Activated T-cell treated with anti-CD3 and anti-CD28 coated beads, Interleukin-2, amount 50 U/mL, for 72 hours (primary cell): ENCODE measurements at regions not wholly inside any gene's neighbourhood (a gene's known extent, or its start where the extent isn't known, plus 50 kb on each side); places are given as distances from the start of the nearest gene placed in this dataset.
A peak's percentile ranks its signal among the peaks of the same experiment; 100 is the strongest.

Source experiments
- ATAC-seq, 2 donors: fragments of 150-1000 bp; cut with Tn5 transposase; replicated peaks in 1 of 2; 2 replicates each; pipeline ENCODE4 v1.10.0; 2021; ENCODE audit warnings: moderate library complexity in 2 of 2, mild to moderate bottlenecking in 1 of 2
- DNase-seq, 2 donors: peaks; one replicate each; pipeline ENCODE4 v3.0.0; 2021 to 2022; ENCODE audit warnings: mixed read lengths in 1 of 2
- H3K27ac Mint-ChIP-seq: one replicate; pipeline ENCODE4 v1.8.0; 2022; ENCODE audit warnings: mild to moderate bottlenecking, moderate library complexity, mixed read lengths
- H3K27me3 Mint-ChIP-seq: one replicate; pipeline ENCODE4 v1.8.0; 2022; ENCODE audit warnings: low read depth, mixed read lengths
- H3K36me3 Mint-ChIP-seq, 2 donors: one replicate each; pipeline ENCODE4 v1.8.0; 2022; ENCODE audit warnings: mixed read lengths in 2 of 2, mild to moderate bottlenecking in 1 of 2; ENCODE audit not compliant: insufficient read depth in 2 of 2
- H3K4me1 Mint-ChIP-seq: one replicate; pipeline ENCODE4 v1.8.0; 2022; ENCODE audit warnings: low read depth, mixed read lengths
- H3K4me3 Mint-ChIP-seq, 2 donors: one replicate each; pipeline ENCODE4 v1.8.0; 2022; ENCODE audit warnings: mild to moderate bottlenecking in 2 of 2, mixed read lengths in 2 of 2, moderate library complexity in 2 of 2
- H3K9me3 Mint-ChIP-seq, 2 donors: one replicate each; pipeline ENCODE4 v1.8.0; 2022; ENCODE audit warnings: mixed read lengths in 2 of 2

DNA sequence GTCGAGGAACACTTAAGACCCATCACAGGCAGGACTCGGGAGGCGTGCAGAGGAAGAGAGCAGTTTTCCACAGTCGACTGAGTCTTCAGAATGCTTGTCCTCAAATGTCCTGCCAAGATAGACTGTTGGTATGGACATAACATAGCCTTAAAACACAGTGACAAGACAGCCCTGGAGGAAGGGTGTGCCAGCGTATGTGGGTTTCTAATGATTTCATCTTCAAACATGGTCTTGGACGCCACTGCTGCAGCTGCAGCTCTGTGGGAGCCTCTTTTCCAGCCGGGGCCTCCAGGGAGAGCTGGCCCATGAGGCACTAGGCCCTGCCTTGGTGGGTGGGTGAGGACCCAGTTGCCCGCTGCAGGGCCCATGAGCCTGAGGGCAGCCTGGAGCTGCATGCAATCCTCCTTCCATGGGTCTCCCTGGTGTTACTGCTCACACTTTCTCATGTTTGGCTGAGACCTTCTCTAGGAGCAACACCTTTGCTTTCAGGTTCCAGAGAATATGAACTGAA is 198.6 kb downstream of the KLF13 start:
- Mint-ChIP-seq H3K27ac (no peak overlapping the region), H3K9me3 (no peaks in the 10 kb centered on the region), H3K4me1 (no peaks in the 10 kb centered on the region), H3K27me3 (peaks cover 8% of the 10 kb centered on the region), H3K36me3 (no peaks in the 10 kb centered on the region), H3K4me3 (no peak overlapping the region)
- DNase-seq (no peak), ATAC-seq (no peak)

DNA sequence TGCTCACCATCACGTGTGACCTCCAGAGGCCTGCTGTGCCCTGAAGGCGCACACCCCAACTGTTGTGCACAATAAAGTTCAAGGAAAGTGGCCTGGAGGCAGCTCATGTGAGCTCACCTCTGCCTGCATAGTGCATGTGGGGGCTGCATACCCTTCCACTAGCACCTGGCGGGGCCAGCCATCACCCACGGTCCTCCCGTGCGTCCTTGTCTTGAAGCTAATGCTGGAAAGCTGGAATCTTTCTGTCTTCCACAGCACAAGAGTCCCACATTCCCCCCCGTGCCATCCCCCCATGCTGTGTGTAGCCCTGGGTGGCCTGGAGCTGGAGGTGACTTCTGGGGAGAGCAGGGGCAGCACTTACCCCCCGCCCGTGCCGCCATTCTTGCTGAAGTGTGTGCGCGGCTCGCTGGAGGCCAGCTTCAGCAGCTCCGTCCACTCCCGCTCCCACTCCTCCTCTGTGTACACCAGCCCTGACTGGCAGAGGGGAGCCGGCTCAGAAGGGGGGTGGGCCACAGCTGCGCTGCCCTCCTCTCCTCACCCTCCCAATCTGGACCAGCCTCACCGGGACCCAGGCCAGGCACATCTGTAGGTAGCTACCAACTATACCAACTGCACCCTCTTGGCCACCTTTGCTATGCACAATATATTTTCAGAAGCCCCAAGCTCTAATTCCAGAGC is 199.5 kb downstream of the KLF13 start:
- no peaks in the 10 kb centered on the region for H3K36me3 Mint-ChIP-seq
- H3K4me3 Mint-ChIP-seq = no peak overlapping the region
- no peak for DNase-seq
- peaks cover 12% of the 10 kb centered on the region for H3K27me3 Mint-ChIP-seq
- no peaks in the 10 kb centered on the region for H3K9me3 Mint-ChIP-seq
- H3K4me1 Mint-ChIP-seq = no peaks in the 10 kb centered on the region
- no peak overlapping the region for H3K27ac Mint-ChIP-seq
- no peak for ATAC-seq

DNA sequence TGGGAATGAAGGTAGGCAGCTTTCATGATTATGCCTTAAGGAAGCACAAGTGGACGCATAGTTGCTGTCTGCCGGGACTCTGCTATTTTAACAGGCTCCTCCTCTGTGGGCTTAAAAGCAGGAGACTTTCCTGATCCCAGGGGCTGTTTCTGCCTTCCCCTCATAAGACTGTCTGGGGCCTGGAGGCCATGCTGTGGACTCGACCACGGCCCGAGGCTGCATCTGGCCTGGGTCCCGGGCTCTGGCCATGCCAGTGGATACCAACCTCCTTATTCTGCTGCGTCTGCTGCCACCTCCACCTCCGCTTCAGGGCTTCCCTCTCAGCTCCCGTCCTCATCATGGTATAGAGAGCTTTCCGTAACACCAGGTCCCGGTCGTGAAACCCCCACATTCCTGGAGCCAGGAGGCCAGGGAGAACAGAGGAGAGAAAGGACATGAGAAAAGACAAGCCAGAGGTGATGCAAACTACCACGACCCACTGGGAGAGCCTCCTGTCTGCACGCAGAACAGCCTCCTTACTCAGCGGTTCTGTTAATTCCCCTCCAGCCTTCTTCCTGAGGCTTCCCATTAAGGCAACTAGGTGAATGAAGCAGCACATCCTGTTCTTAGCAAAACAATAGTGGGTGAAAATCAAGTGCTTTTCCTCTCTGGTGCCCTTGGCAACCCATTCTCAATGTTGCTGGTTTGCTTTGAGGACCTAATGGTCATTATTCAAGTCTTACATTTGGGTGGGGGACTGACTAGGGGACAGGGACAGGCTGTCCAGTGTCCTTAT is 200.5 kb downstream of the KLF13 start:
- Mint-ChIP-seq H3K4me1 (no peaks in the 10 kb centered on the region), H3K9me3 (no peaks in the 10 kb centered on the region), H3K27me3 (peaks cover 12% of the 10 kb centered on the region), H3K36me3 (no peaks in the 10 kb centered on the region), H3K27ac (no peak overlapping the region), H3K4me3 (no peak overlapping the region)
- DNase-seq = no peak
- no peak for ATAC-seq

DNA sequence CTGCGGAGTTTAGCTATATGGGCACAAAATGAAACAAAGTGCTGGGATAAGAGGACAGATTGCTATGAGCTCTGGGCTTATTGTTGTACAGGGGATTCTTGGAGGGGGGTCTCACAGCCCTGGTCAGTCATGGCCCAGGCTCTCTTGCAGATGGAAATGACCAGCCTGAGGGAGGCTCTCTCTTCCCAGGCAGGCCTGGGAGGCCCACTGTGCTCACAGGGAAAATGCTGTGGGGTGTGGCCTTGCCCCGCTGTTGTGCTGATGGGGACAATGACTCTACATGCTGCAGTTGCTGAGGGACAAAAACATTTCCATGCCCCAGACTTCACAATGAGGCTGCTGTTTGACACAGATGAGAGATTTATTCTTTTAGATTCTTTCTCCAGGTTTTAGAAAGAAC is 202.2 kb downstream of the KLF13 start:
- Mint-ChIP-seq H3K4me1 (no peaks in the 10 kb centered on the region), H3K4me3 (no peak overlapping the region), H3K9me3 (peaks cover 0 to under 1% of the 10 kb centered on the region in 2 donors), H3K36me3 (no peaks in the 10 kb centered on the region), H3K27ac (no peak overlapping the region), H3K27me3 (peaks cover 12% of the 10 kb centered on the region)
- ATAC-seq (no peak), DNase-seq (no peak)

DNA sequence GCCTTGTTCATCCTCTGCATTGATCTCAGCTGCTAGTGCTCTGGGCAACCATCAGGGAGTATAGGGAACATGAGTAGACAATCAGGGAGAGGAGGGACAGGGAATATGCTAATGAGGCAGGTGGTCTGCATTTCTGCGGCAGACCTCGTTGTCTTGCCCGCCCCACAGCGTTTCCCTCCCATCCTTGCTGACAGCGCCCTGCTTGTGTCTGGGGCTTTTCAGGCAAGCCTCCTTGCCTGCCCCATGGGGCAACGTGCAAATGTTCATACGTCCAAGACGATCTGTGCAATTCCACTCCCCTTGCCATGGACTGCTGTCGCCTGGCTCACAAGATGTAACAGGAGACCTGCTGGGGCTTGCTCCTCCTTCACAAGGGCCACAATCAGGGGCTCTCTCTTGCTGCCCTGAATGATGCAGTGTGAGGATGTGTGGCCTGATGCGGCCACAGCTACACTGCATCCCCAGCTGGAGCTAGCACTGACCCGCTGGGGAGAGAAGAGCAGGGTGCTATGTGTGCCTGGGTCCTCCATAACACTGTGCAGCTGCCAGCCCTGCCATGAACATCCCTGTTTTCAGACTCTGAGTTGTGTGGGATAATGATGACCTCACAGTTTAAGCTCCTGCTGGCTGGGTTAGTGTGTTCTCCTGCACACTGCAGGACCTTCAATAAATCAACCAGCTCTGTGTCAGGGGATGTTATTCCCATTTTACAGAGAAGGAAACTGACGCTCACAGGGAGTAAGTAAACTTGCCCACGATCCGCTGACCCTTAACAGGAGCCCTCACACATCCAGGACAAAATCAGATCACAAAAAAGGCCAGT is 211.3 kb downstream of the KLF13 start:
- Mint-ChIP-seq H3K4me3 (no peak overlapping the region), H3K27me3 (peaks cover 48% of the 10 kb centered on the region), H3K27ac (no peak overlapping the region), H3K9me3 (peaks cover 0 to 2% of the 10 kb centered on the region in 2 donors), H3K4me1 (no peaks in the 10 kb centered on the region), H3K36me3 (no peaks in the 10 kb centered on the region)
- no peak for DNase-seq
- ATAC-seq = no peak

DNA sequence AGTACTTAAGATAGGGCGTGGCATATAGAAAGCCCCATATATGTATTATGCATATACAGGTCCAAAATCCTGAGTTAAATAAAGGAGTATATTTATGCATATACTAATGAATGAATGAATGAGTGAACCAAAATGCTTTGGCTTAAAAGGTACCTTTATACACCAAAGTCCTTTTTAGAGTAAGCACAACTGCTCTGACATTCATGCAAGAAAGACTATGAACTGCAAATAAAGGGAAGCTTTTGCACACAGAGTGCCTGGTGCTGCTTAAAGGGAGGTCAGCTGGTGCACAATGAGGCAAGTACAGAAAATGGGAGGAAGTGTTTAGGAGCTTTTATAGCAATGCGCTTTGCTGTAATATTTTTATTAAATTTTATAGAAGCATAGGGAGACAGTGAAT is 214.0 kb downstream of the KLF13 start:
- no peak for ATAC-seq

DNA sequence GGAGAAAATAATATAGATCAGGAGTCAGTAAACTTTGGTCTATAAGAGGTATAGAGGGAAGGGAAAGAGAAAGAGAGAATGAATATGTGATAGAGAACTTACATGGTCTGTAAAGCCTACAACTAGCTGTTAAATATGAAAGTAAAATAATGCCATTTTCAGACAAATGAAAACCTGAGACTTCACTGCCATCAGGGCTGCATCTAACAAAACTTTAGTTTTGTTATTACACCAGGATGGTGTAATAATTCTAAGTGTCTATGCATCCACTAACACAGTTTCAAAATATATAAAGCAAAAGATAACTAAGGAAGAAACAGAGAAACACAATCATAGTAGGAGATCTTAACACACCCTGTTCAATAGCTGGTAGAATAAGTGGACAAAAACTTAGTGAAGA is 217.7 kb downstream of the KLF13 start:
- H3K9me3 Mint-ChIP-seq = no peaks in the 10 kb centered on the region
- no peak for DNase-seq
- no peak for ATAC-seq
- H3K4me1 Mint-ChIP-seq = peaks cover 10% of the 10 kb centered on the region
- H3K27me3 Mint-ChIP-seq = peaks cover 60% of the 10 kb centered on the region
- H3K27ac Mint-ChIP-seq = no peak overlapping the region
- no peaks in the 10 kb centered on the region for H3K36me3 Mint-ChIP-seq
- no peak overlapping the region for H3K4me3 Mint-ChIP-seq

More for the DNA sequence above, 214.0 kb downstream of the KLF13 start:
- Mint-ChIP-seq H3K9me3 (no peaks in the 10 kb centered on the region), H3K36me3 (no peaks in the 10 kb centered on the region), H3K27ac (no peak overlapping the region), H3K4me3 (no peak overlapping the region), H3K4me1 (peaks cover 4% of the 10 kb centered on the region), H3K27me3 (peaks cover 58% of the 10 kb centered on the region)
- no peak for DNase-seq

DNA sequence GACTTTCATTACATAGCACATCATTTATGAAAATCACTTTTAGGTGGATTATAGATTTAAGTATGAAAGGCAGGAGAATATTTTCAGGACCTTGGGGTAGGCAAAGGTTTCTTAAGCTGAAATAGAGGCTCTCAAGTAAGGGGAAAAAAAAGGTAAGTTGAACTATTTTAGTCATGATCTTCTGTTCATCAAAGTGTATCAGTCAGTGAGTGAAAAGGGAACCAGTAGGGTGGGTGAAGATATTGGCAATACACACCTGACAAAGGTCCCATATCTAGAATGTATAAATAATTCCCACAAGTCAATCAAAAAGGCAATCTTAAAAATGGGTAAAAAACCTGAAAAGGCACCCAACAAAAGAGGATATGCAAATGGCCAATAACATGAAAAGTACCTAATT is 218.6 kb downstream of the KLF13 start:
- ATAC-seq (no peak), DNase-seq (no peak)
- Mint-ChIP-seq H3K27me3 (peaks cover 58% of the 10 kb centered on the region), H3K4me1 (peaks cover 11% of the 10 kb centered on the region), H3K27ac (no peak overlapping the region), H3K4me3 (no peak overlapping the region), H3K36me3 (no peaks in the 10 kb centered on the region), H3K9me3 (no peaks in the 10 kb centered on the region)

DNA sequence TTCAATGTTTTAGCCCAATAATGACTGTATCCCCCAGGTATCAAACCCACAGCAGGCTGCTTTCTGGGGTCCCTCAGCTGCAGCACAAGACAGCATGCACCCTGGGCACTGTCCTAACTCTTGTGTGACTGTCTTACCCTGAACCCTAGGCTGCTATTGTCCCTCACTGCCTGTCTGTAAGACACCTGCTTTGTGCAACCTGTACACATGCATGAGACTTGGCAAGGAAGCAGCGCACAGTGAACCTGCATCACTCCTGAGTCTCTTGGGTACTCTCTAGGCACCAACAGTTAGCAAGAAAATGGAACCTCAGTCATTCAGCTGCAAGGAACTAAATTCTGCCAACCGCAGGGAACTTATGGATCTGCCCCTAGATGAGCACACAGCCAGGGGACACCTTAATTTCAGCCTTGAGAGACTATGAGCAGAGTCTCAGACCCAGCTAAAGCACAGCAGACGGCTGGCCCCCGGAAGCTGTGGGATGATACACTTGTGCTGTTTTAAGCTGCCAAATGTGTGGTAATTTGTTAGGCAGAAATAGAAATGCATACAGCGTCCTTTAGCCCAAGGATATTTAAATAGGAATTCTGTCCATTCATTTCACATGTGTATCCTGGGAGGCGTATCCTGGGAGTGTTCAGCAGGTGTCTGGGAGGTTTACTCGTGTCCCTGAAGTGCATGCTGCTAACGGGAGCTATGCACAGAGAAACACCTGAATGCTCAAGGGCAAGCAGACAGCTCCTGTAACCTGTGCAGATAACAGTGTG is 223.8 kb downstream of the KLF13 start:
- Mint-ChIP-seq H3K27me3 (peaks cover 19% of the 10 kb centered on the region), H3K4me1 (peaks cover 19% of the 10 kb centered on the region), H3K9me3 (no peaks in the 10 kb centered on the region), H3K4me3 (no peak overlapping the region), H3K27ac (no peak overlapping the region), H3K36me3 (no peaks in the 10 kb centered on the region)
- DNase-seq = no peak
- no peak for ATAC-seq

DNA sequence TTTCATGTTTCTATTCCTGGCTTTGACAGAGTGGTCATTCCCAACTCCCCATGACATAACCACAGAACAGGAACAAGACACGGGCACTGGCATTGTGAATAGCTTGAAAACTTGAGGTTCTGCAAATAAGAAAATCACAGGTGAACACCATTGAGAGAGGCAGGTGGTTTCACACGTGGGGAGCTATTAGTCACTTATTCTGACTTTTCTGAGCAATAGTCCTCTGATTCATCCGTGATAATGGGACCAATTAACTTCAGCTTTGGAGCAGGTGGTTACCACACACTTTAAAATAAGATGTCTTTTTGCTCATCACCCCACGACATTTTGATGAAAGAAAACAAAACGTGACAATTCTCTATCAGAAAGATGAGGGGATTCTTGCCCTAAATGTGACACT is 224.7 kb downstream of the KLF13 start:
- ATAC-seq (peak; percentile 82 to 87), DNase-seq (peak; percentile 6 to 23)
- no peak overlapping the region for H3K4me3 Mint-ChIP-seq
- no peak overlapping the region for H3K27ac Mint-ChIP-seq
- H3K36me3 Mint-ChIP-seq = no peaks in the 10 kb centered on the region
- peaks cover 10% of the 10 kb centered on the region for H3K27me3 Mint-ChIP-seq
- peaks cover 19% of the 10 kb centered on the region for H3K4me1 Mint-ChIP-seq
- H3K9me3 Mint-ChIP-seq = no peaks in the 10 kb centered on the region

DNA sequence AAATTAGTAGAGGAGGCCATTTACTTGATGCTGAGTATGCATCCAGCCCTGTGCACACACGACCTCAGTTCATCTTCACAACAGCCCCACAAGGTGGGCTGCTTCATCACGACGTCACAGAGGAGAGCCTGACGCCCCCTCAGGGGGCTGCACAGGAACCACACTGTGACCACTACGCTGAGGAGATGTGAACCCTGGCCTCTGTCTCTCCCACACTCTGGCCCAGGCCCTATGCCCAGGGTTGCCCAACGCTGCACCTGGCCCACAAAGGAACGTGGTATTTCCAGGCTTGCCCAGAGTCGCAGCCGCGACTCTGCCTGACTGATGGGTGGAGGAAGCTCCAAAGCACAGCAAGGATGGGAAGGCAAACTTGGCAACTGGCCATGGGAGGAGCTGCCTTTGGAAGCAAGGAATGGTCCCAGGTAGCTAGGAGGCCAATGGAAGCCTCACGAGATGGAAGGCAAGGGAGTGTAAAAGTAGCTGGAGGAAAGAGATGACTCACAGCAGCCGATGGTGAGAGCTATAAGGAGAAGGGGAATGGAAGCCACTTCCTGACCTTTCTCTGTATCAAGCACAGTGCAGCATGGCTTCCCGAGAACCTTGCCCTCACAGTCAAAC is 226.0 kb downstream of the KLF13 start:
- no peaks in the 10 kb centered on the region for H3K9me3 Mint-ChIP-seq

DNA sequence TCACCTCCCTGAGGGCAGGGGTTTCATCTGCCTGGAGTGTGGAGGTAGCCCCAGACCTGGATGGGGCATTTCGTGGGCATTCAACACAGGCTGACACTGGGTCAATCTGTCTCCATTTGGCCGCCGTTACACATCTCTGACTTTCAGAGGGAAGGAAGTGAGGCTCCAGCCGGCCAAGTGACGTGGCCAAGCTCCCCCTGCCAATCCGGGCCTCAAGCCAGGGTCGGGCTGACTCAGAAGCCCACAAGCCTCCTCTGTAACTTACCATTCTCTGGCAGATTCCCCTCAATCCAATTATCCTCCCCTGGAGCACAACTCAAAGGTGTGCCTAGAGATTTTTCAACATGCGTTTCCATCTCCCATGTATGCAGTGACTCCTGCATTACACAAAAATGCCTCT is 227.6 kb downstream of the KLF13 start:
- Mint-ChIP-seq H3K36me3 (no peaks in the 10 kb centered on the region), H3K9me3 (peaks cover 0 to 1% of the 10 kb centered on the region in 2 donors), H3K4me1 (peaks cover 14% of the 10 kb centered on the region), H3K27ac (no peak overlapping the region), H3K27me3 (peaks cover 5% of the 10 kb centered on the region), H3K4me3 (no peak overlapping the region)
- no peak for DNase-seq
- no peak for ATAC-seq

More for the DNA sequence above, 226.0 kb downstream of the KLF13 start:
- Mint-ChIP-seq H3K4me1 (peaks cover 19% of the 10 kb centered on the region), H3K4me3 (no peak overlapping the region), H3K27ac (no peak overlapping the region), H3K36me3 (no peaks in the 10 kb centered on the region), H3K27me3 (peaks cover 7% of the 10 kb centered on the region)
- no peak for ATAC-seq
- no peak for DNase-seq
